ENCODE measurements at regions not wholly inside any gene's neighbourhood (a gene's known extent, or its start where the extent isn't known, plus 50 kb on each side); places are given as distances from the start of the nearest gene placed in this dataset.

- TF ChIP-seq MAX (IDR thresholded peaks at IDR 0.05) (no peak), EP300 (IDR thresholded peaks at IDR 0.05; ENCODE audit: borderline replicate concordance) (no peak), CREB1 (IDR thresholded peaks at IDR 0.05; ENCODE audit: low read depth) (no peak), TAF1 (IDR thresholded peaks at IDR 0.05; ENCODE audit: low read depth) (no peak), YY1 (IDR thresholded peaks at IDR 0.05; ENCODE audit: low read depth) (no peak)
Measured at GRCh38 chr16:51936846-51937245, 610.1 kb downstream of the TOX3 start.
